ENCODE measurements at regions not wholly inside any gene's neighbourhood (a gene's known extent, or its start where the extent isn't known, plus 50 kb on each side); places are given as distances from the start of the nearest gene placed in this dataset.

DNA sequence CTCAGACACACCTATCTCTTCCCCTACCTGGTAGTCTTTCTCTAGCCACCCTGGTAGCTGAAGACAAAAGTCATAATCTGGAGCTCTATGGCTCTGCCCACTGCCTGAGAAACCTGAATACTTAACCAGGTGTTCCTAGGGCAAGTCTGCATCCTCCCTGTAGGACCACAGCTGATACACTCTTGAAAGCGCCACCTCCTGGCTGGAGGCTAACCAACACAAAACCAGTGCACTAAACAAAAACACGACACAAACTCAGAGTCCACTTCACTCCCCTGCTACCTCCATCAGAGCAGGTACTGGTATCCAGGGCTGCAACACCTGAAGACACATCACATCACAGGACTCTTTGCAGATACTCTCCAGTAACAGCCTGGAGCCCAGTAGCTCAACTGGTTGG, 84.6 kb upstream of the ANXA1 start:
- TF ChIP-seq ZNF274 (IDR thresholded peaks at IDR 0.05; ENCODE audit: low read depth, low read length), result no peak
- no peak for TF ChIP-seq YY1 (IDR thresholded peaks at IDR 0.05; ENCODE audit: insufficient read depth, insufficient read length)

Measured in NT2/D1 (cell line).